Right lobe of liver (tissue), 6 donors: ENCODE measurements at regions not wholly inside any gene's neighbourhood (a gene's known extent, or its start where the extent isn't known, plus 50 kb on each side); places are given as distances from the start of the nearest gene placed in this dataset.

Experiments used
- ATAC-seq, 4 donors: fragments of 200-7000 bp; cut with Tn5 transposase; one replicate each; pipeline ENCODE4 v1.9.1; 2020; ENCODE audit warnings: mild to moderate bottlenecking in 4 of 4, moderate library complexity in 4 of 4
- DNase-seq, 3 donors: peaks; one replicate each; pipeline ENCODE4 v3.0.0-alpha.2; 2020
- H3K27ac ChIP-seq, 3 donors: fragments of 200-600 bp; one replicate each; pipeline ENCODE4 v1.8.0; 2022
- H3K27me3 ChIP-seq, 2 donors: fragments of 200-600 bp; one replicate each; pipeline ENCODE4 v1.8.0; 2022
- H3K36me3 ChIP-seq, 4 donors: fragments of 200-600 bp; sonication (generic) in 1 of 4; one replicate each; pipeline versions ENCODE4 v1.5.1 to v1.8.0; 2017 to 2022; ENCODE audit warnings: control low read depth in 1 of 4
- H3K4me1 ChIP-seq, 4 donors: fragments of 200-600 bp; sonication (generic) in 1 of 4; one replicate each; pipeline versions ENCODE4 v1.5.1 to v1.8.0; 2017 to 2022; ENCODE audit warnings: control low read depth in 1 of 4
- H3K4me3 ChIP-seq, 3 donors: fragments of 200-600 bp; one replicate each; pipeline ENCODE4 v1.8.0; 2022
- H3K9me3 ChIP-seq, 4 donors: fragments of 200-600 bp; sonication (generic) in 1 of 4; one replicate each; pipeline versions ENCODE4 v1.5.1 to v1.8.0; 2017 to 2022; ENCODE audit warnings: control low read depth in 1 of 4
- CTCF ChIP-seq, 4 donors: fragments of 200-600 bp in 3 of 4; fragments of 450-650 bp in 1 of 4; IDR thresholded peaks; one replicate each; pipeline versions ENCODE4 v1.5.1 to v1.8.0; 2016 to 2022; ENCODE audit warnings: antibody characterized with exemption in 4 of 4, mild to moderate bottlenecking in 2 of 4
- POLR2A ChIP-seq: fragments of 450-650 bp; IDR thresholded peaks from one replicate; pipeline ENCODE4 v1.6.1; 2017; ENCODE audit warnings: antibody characterized with exemption, mild to moderate bottlenecking
- WGBS: methylation state at CpG from one replicate; pipeline ENCODE4 v1.1.6; 2018; ENCODE audit warnings: low coverage, low lambda C conversion rate; ENCODE audit not compliant: insufficient coverage; ENCODE audit errors: missing lambda C conversion rate; 5-methylcytosine and 5-hydroxymethylcytosine counted together
- intact Hi-C, 2 donors: fragments of 100-400 bp; cut with DNase I; formaldehyde crosslinking; loops; one replicate each; pipeline versions ENCODE4 v1.11.2 to v1.14.1; 2022
- donor health status: DM: no; HTN: yes; CAD: no.
- donor health status: DM: no; HTN: no; CAD: no.
- donor health status: DM: no; HTN: no; CAD: no.
- donor health status: DM: no; HTN: yes; CAD: no.
- donor health status: DM: no; HTN: yes; CAD: no.

- intact Hi-C loops = no loop called here
- Histone ChIP-seq H3K36me3 (no peaks in the 10 kb centered on the region), H3K4me1 (no peaks in the 10 kb centered on the region), H3K27me3 (no peaks in the 10 kb centered on the region), H3K27ac (no peak overlapping the region), H3K9me3 (no peaks in the 10 kb centered on the region), H3K4me3 (no peak overlapping the region)
- 76% methylated on average over 2 of the region's 2 CpGs for WGBS
- DNase-seq (no peak), ATAC-seq (no peak)
- TF ChIP-seq CTCF (IDR thresholded peaks at IDR 0.05) = no peak
- TF ChIP-seq POLR2A = no peak
Observed at GRCh38 chr2:184004948-184005672, 593.2 kb upstream of the ZNF804A start.

DNA sequence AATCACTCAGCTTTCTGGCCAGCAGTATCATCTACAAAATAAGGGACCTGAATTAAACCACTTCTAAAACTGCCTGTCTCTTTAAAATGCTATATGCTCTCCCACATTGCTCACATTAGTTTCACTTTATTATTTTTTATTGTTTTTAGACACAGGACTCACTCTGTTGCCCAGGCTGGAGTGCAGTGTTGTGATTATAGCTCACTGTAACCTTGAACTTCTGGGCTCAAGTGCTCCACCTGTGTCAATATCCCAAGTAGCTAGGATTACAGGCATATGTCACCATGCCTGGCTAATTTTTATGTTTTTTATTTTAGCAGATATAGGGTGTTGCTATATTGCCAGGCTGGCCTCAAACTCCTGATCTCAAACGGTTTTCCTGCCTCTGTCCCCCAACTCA is 591.3 kb upstream of the ZNF804A start:
- Histone ChIP-seq H3K36me3 (no peaks in the 10 kb centered on the region), H3K9me3 (no peaks in the 10 kb centered on the region), H3K4me3 (no peak overlapping the region), H3K27ac (no peak overlapping the region), H3K4me1 (no peaks in the 10 kb centered on the region), H3K27me3 (no peaks in the 10 kb centered on the region)
- ATAC-seq (peak in 2 of 4 donors; percentile 53 to 69), DNase-seq (no peak)
- WGBS = 18% methylated on average over 1 of the region's 1 CpG
- intact Hi-C loops = no loop called here
- TF ChIP-seq POLR2A = no peak
- no peak for TF ChIP-seq CTCF (IDR thresholded peaks at IDR 0.05)

- intact Hi-C loops = no loop called here
- no peak for DNase-seq
- Histone ChIP-seq H3K36me3 (no peaks in the 10 kb centered on the region), H3K4me1 (no peaks in the 10 kb centered on the region), H3K27ac (no peak overlapping the region), H3K27me3 (no peaks in the 10 kb centered on the region), H3K4me3 (no peak overlapping the region), H3K9me3 (no peaks in the 10 kb centered on the region)
- no peak for ATAC-seq
- 25% methylated on average over 1 of the region's 1 CpG for WGBS
- no peak for TF ChIP-seq CTCF (IDR thresholded peaks at IDR 0.05)
Observed at GRCh38 chr2:184026961-184027360, 571.4 kb upstream of the ZNF804A start.

DNA sequence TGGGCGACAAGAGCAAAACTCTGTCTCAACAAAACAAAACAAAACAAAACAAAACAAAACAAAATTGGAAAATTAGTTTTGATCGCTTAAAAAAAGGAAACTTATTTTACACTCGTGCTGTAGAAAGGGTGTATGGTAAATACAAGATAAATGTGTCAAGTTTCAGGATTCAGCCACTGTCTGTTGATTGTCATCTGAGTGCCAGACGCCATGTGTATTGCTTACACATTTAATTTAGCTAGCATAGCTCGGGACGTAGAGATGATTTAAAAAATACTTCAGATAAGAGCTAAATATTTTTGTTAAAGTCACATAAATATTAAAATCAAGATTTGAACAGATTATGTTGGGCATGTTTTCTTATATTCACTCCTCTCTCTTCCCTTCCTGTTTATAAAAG is 568.1 kb upstream of the ZNF804A start:
- TF ChIP-seq POLR2A (no peak), CTCF (IDR thresholded peaks at IDR 0.05) (no peak)
- H3K4me1 ChIP-seq = no peaks in the 10 kb centered on the region
- 46% methylated on average over 5 of the region's 6 CpGs for WGBS
- no peak overlapping the region for H3K27ac ChIP-seq
- no peak overlapping the region for H3K4me3 ChIP-seq
- no peaks in the 10 kb centered on the region for H3K9me3 ChIP-seq
- no peak for DNase-seq
- H3K27me3 ChIP-seq = no peaks in the 10 kb centered on the region
- ATAC-seq = no peak
- no peaks in the 10 kb centered on the region for H3K36me3 ChIP-seq
- intact Hi-C loops = no loop called here

- H3K9me3 ChIP-seq = no peaks in the 10 kb centered on the region
- WGBS = 27% methylated on average over 1 of the region's 1 CpG
- intact Hi-C loops = no loop called here
- no peaks in the 10 kb centered on the region for H3K4me1 ChIP-seq
- H3K4me3 ChIP-seq = no peak overlapping the region
- H3K27me3 ChIP-seq = no peaks in the 10 kb centered on the region
- DNase-seq = no peak
- no peak for ATAC-seq
- no peak overlapping the region for H3K27ac ChIP-seq
- TF ChIP-seq CTCF (IDR thresholded peaks at IDR 0.05) (no peak), POLR2A (no peak)
- H3K36me3 ChIP-seq = no peaks in the 10 kb centered on the region
Observed at GRCh38 chr2:184030989-184031388, 567.3 kb upstream of the ZNF804A start.
